Panc1 (cell line): ENCODE measurements at regions not wholly inside any gene's neighbourhood (a gene's known extent, or its start where the extent isn't known, plus 50 kb on each side); places are given as distances from the start of the nearest gene placed in this dataset.

Experiments
- CTCF ChIP-seq: fragments of 450-650 bp; IDR thresholded peaks from 2 replicates; pipeline ENCODE4 v1.5.1; 2017; ENCODE audit warnings: mild to moderate bottlenecking
- POLR2AphosphoS5 ChIP-seq: IDR thresholded peaks from 2 replicates; pipeline ENCODE4 v1.6.1; 2012; ENCODE audit warnings: mild to moderate bottlenecking, low read depth, low read length, moderate library complexity
- REST ChIP-seq, 2 experiments: IDR thresholded peaks; 2 replicates each; pipeline ENCODE4 v1.6.1; 2011 to 2012; ENCODE audit warnings: low read depth in 2 of 2, control low read depth in 1 of 2, low read length in 1 of 2, mild to moderate bottlenecking in 1 of 2, moderate library complexity in 1 of 2; ENCODE audit not compliant: insufficient read depth in 1 of 2
- SIN3A ChIP-seq: IDR thresholded peaks from 2 replicates; pipeline ENCODE4 v1.6.1; 2012; ENCODE audit warnings: low read depth, mild to moderate bottlenecking, low read length, moderate library complexity, borderline replicate concordance; ENCODE audit not compliant: insufficient read depth
- TCF7L2 ChIP-seq: IDR thresholded peaks from 2 replicates; pipeline ENCODE4 v1.6.1; 2011; ENCODE audit warnings: mild to moderate bottlenecking, low read depth, low read length, inconsistent platforms

GRCh38 chr9:693201-694091 is 148.1 kb upstream of the DMRT1 start:
- TF ChIP-seq CTCF, result no peak
- TF ChIP-seq POLR2AphosphoS5, result no peak
- TF ChIP-seq REST (IDR thresholded peaks at IDR 0.05; ENCODE audit: insufficient read depth in 1 of 2, low read depth in 2 of 2, low read length in 1 of 2), result no peak
- no peak for TF ChIP-seq TCF7L2
- no peak for TF ChIP-seq SIN3A
